WERI-Rb-1 (cell line): ENCODE measurements at regions not wholly inside any gene's neighbourhood (a gene's known extent, or its start where the extent isn't known, plus 50 kb on each side); places are given as distances from the start of the nearest gene placed in this dataset.
A peak's percentile ranks its signal among the peaks of the same experiment; 100 is the strongest.
"Not testable (repeated sequence)": the region's sequence is repeated elsewhere in the genome, so short reads cannot be mapped to it uniquely, and the experiment has no call there.

Source experiments
- DNase-seq: peaks from one replicate; pipeline ENCODE4 v3.0.0-alpha.2; 2020
- H3K27ac ChIP-seq: fragments of 250-450 bp; sonication (Bioruptor Pico); 2 replicates; pipeline ENCODE4 v1.5.1; 2020; ENCODE audit warnings: mild to moderate bottlenecking, moderate library complexity
- H3K27me3 ChIP-seq: fragments of 250-450 bp; sonication (Bioruptor Pico); 2 replicates; pipeline ENCODE4 v1.5.1; 2021; ENCODE audit warnings: mild to moderate bottlenecking, low read depth, moderate library complexity; ENCODE audit not compliant: insufficient read depth, severe bottlenecking
- H3K36me3 ChIP-seq: fragments of 250-450 bp; sonication (Bioruptor Pico); 2 replicates; pipeline ENCODE4 v1.5.1; 2020; ENCODE audit warnings: mild to moderate bottlenecking, moderate library complexity
- H3K4me3 ChIP-seq: 2 replicates; pipeline ENCODE4 v1.5.1; 2011; ENCODE audit warnings: low read depth, mild to moderate bottlenecking, control low read depth, low read length
- H3K9me3 ChIP-seq: fragments of 250-450 bp; sonication (Bioruptor Pico); 2 replicates; pipeline ENCODE4 v1.5.1; 2021; ENCODE audit warnings: mild to moderate bottlenecking, moderate library complexity; ENCODE audit not compliant: severe bottlenecking
- TF ChIP-seq, protein P1 (sequence below): IDR thresholded peaks from 2 replicates; pipeline ENCODE4 v1.5.1; 2011; ENCODE audit warnings: low read depth, mild to moderate bottlenecking, control low read depth, inconsistent platforms, low read length

DNA sequence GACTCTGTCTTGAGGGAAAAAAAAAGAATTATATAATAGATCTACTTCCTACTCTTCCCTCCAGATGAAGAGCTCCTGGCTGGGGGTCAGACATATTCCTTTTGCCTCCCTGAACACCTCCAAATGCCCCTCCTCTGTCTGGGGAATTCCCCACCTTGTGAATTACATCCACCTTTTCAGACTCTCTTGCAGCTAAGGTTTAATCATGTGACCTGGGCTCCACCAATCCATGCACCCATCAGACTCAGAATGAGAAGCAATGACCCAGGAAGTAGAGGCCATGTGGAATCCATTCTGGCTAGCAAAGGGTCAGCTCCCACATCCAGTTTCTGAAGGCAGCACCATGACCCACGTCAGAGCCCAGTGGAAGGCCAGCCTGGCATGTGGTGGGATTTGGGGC is 93.6 kb upstream of the CUX1 start:
- no peak overlapping the region for H3K4me3 ChIP-seq
- TF ChIP-seq, protein P1, sequence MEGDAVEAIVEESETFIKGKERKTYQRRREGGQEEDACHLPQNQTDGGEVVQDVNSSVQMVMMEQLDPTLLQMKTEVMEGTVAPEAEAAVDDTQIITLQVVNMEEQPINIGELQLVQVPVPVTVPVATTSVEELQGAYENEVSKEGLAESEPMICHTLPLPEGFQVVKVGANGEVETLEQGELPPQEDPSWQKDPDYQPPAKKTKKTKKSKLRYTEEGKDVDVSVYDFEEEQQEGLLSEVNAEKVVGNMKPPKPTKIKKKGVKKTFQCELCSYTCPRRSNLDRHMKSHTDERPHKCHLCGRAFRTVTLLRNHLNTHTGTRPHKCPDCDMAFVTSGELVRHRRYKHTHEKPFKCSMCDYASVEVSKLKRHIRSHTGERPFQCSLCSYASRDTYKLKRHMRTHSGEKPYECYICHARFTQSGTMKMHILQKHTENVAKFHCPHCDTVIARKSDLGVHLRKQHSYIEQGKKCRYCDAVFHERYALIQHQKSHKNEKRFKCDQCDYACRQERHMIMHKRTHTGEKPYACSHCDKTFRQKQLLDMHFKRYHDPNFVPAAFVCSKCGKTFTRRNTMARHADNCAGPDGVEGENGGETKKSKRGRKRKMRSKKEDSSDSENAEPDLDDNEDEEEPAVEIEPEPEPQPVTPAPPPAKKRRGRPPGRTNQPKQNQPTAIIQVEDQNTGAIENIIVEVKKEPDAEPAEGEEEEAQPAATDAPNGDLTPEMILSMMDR: no peak
- H3K27ac ChIP-seq: no peak overlapping the region
- H3K36me3 ChIP-seq: no peaks in the 10 kb centered on the region
- DNase-seq: no peak
- H3K27me3 ChIP-seq: no peaks in the 10 kb centered on the region
- peaks cover 2% of the 10 kb centered on the region for H3K9me3 ChIP-seq

DNA sequence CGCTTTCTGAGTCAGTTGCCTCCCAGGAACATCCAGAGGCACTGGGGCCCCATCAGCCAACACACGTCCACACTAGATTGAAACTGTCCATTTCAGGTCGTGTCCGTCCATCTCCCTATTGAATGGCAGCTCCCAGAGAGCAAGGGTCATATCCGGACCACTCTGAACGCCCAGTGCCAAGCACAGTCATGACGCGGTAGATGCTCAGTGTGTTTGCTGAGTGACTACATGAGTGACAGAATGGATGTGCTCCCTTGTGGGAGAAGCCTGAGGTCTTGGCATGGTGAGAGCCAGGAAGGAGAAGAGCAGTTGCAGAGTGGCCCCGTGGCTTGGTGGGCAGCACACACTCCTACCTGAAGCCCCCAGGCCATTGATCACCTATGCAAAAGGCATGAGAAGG is 92.5 kb upstream of the CUX1 start:
- no peaks in the 10 kb centered on the region for H3K36me3 ChIP-seq
- DNase-seq: no peak
- H3K27ac ChIP-seq: no peak overlapping the region
- peaks cover 2% of the 10 kb centered on the region for H3K9me3 ChIP-seq
- no peaks in the 10 kb centered on the region for H3K27me3 ChIP-seq
- no peak overlapping the region for H3K4me3 ChIP-seq
- TF ChIP-seq, protein P1: no peak

DNA sequence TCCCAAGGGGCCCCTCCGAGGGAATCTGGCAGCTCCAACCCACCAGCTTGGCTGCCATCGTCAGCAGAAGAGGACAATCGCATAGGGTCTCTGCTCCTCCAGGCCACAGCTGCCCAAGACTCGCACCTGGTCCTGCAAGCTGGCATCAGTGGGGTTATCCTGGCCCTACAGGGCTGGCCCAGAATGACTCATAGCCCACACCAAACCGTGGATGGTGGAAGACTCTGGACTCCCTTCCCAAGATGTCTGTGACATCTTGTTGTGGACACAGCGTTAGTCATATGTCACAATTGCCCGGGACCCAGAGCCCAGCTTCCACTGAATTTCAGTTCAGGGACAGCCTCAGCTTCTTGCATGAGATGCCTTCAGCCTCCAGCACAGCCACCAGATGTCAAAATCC is 91.5 kb upstream of the CUX1 start:
- no peak for DNase-seq
- Histone ChIP-seq H3K27ac (no peak overlapping the region), H3K9me3 (peaks cover 2% of the 10 kb centered on the region), H3K27me3 (no peaks in the 10 kb centered on the region), H3K36me3 (no peaks in the 10 kb centered on the region), H3K4me3 (no peak overlapping the region)
- TF ChIP-seq, protein P1: no peak

DNA sequence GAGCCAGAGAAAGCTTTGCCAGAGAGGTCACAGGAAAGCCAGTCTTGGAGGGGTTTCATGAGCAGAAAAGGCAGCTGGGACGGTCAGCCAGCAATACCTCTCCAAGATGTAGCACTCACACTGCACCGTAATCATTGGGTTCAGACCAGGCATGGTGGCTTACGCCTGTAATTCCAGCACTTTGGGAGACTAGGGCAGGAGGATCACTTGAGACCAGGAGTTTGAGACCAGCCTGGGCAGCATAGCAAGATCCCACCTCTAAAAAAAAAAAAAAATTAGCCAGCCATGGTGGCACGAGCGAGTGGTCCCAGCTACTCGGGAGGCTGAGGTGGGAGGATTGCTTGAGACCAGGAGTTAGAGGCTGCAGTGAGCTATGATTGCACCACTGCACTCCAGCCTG is 90.2 kb upstream of the CUX1 start:
- H3K36me3 ChIP-seq: no peaks in the 10 kb centered on the region
- H3K9me3 ChIP-seq: peaks cover 2% of the 10 kb centered on the region
- H3K27me3 ChIP-seq: no peaks in the 10 kb centered on the region
- TF ChIP-seq, protein P1: no peak
- H3K27ac ChIP-seq: no peak overlapping the region
- H3K4me3 ChIP-seq: no peak overlapping the region
- no peak for DNase-seq

DNA sequence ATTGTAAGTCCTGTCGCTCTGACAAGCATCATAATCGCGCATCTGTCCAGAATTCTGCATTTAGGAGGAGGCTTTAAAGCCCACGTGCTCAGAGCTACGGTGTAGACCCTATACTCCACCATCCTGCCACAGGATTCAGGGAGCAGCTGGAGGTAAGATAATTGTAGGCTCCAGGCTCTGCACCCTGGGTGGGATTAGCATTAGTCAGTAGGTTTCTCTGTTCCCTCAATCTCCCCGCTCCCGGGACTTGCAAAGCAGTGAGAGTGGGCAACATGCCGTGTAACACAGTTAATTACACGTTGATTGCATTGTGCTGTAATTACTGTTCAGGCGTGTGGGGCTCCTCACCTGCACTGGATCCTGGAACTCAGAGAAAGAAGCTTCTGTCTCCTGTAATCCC is 89.3 kb upstream of the CUX1 start:
- Histone ChIP-seq H3K4me3 (no peak overlapping the region), H3K36me3 (no peaks in the 10 kb centered on the region), H3K9me3 (peaks cover 2% of the 10 kb centered on the region), H3K27ac (peak overlapping the region; percentile 75), H3K27me3 (no peaks in the 10 kb centered on the region)
- DNase-seq: peak; percentile 73
- TF ChIP-seq, protein P1: no peak

DNA sequence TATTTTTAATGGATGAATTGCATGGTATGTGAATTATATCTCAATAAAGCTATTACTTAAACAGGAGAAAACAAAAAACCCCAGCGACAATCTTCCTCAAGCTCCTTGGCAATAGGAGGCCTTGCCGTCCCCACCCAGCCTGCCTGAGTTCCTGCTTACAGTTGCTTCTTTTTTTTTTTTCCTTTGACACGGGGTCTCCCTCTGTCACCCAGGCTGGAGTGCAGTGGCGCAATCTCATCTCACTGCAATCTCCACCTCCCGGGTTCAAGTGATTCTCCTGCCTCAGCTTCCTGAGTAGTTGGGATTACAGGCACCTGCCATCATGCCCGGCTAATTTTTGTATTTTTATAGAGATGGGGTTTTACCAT is 88.6 kb upstream of the CUX1 start:
- not testable (repeated sequence) for H3K4me3 ChIP-seq, H3K27me3 ChIP-seq, H3K36me3 ChIP-seq, H3K9me3 ChIP-seq, DNase-seq
- H3K27ac ChIP-seq: peak overlapping the region; percentile 75
